HUDEP-2 (cell line): ENCODE measurements at regions not wholly inside any gene's neighbourhood (a gene's known extent, or its start where the extent isn't known, plus 50 kb on each side); places are given as distances from the start of the nearest gene placed in this dataset.

Experiments
- DNase-seq, 76 experiments: peaks; one replicate each; lab custom pipeline; 2025; ENCODE audit not compliant: unreplicated experiment in 76 of 76; lab: John Stamatoyannopoulos, UW

- DNase-seq = no peak
Observed at GRCh38 chr21:31470896-31471694, 127.0 kb upstream of the TIAM1 start.

- DNase-seq = no peak
Observed at GRCh38 chr21:31460980-31461379, 116.9 kb upstream of the TIAM1 start.

- DNase-seq = no peak
Observed at GRCh38 chr21:31459457-31459856, 115.4 kb upstream of the TIAM1 start.

- peak in 4 of 76 experiments; percentile 2 to 20 (median 10) for DNase-seq
Observed at GRCh38 chr21:31457675-31458074, 113.6 kb upstream of the TIAM1 start.

- no peak for DNase-seq
Observed at GRCh38 chr21:31456201-31456600, 112.1 kb upstream of the TIAM1 start.

GRCh38 chr21:31455506-31455905, 111.4 kb upstream of the TIAM1 start:
- DNase-seq = no peak

GRCh38 chr21:31450980-31451379, 106.9 kb upstream of the TIAM1 start:
- DNase-seq = no peak

GRCh38 chr21:31449921-31450535, 106.0 kb upstream of the TIAM1 start:
- no peak for DNase-seq

GRCh38 chr21:31448496-31448895, 104.4 kb upstream of the TIAM1 start:
- no peak for DNase-seq

GRCh38 chr21:31447505-31447904, 103.4 kb upstream of the TIAM1 start:
- no peak for DNase-seq

GRCh38 chr21:31446226-31446855, 102.3 kb upstream of the TIAM1 start:
- DNase-seq = no peak

- no peak for DNase-seq
Observed at GRCh38 chr21:31445137-31445536, 101.1 kb upstream of the TIAM1 start.

GRCh38 chr21:31443736-31444521, 99.9 kb upstream of the TIAM1 start:
- DNase-seq = no peak

- no peak for DNase-seq
Observed at GRCh38 chr21:31442339-31442738, 98.3 kb upstream of the TIAM1 start.

- no peak for DNase-seq
Observed at GRCh38 chr21:31429506-31429905, 85.4 kb upstream of the TIAM1 start.

- no peak for DNase-seq
Observed at GRCh38 chr21:31426235-31426797, 82.3 kb upstream of the TIAM1 start.

- DNase-seq = no peak
Observed at GRCh38 chr21:31425138-31425537, 81.1 kb upstream of the TIAM1 start.

- no peak for DNase-seq
Observed at GRCh38 chr21:31424058-31424457, 80.0 kb upstream of the TIAM1 start.

GRCh38 chr21:31420988-31421387, 76.9 kb upstream of the TIAM1 start:
- DNase-seq = no peak

GRCh38 chr21:31420354-31420753, 76.3 kb upstream of the TIAM1 start:
- no peak for DNase-seq
